Brain microvascular endothelial cell (primary cell): ENCODE measurements at regions not wholly inside any gene's neighbourhood (a gene's known extent, or its start where the extent isn't known, plus 50 kb on each side); places are given as distances from the start of the nearest gene placed in this dataset.

Source experiments
- DNase-seq: peaks from one replicate; pipeline ENCODE4 v3.0.0-alpha.2; 2020
- H3K27ac ChIP-seq: fragments of 250-450 bp; sonication (Bioruptor Pico); 2 replicates; pipeline ENCODE4 v1.5.1; 2020; ENCODE audit warnings: mild to moderate bottlenecking, moderate library complexity
- H3K27me3 ChIP-seq: fragments of 250-450 bp; sonication (Bioruptor Pico); replicated peaks from 2 replicates; pipeline ENCODE4 v1.5.1; 2020; ENCODE audit warnings: mild to moderate bottlenecking
- H3K36me3 ChIP-seq: fragments of 250-450 bp; sonication (Bioruptor Pico); replicated peaks from 2 replicates; pipeline ENCODE4 v1.5.1; 2020; ENCODE audit warnings: mild to moderate bottlenecking
- H3K4me3 ChIP-seq: 2 replicates; pipeline ENCODE4 v1.5.1; 2011; ENCODE audit warnings: low read depth, mild to moderate bottlenecking, control low read depth, low read length, moderate library complexity
- CTCF ChIP-seq: IDR thresholded peaks from 2 replicates; pipeline ENCODE4 v1.5.1; 2011; ENCODE audit warnings: low read depth, mild to moderate bottlenecking, moderate library complexity, low read length, control low read depth, inconsistent platforms; ENCODE audit errors: missing control alignments
- in situ Hi-C: cut with HindIII; loops from 2 replicates; pipeline ENCODE4 v1.10.0; 2017; ENCODE audit warnings: low sequenced_read_pairs, low pct_ligation_motif_present

- no peak for TF ChIP-seq CTCF
- Histone ChIP-seq H3K27ac (peak overlapping the region; percentile 94), H3K4me3 (no peak overlapping the region), H3K27me3 (no peaks in the 10 kb centered on the region), H3K36me3 (no peaks in the 10 kb centered on the region)
- DNase-seq = peak; percentile 59
- in situ Hi-C loops = no loop called here
Observed at GRCh38 chr7:22578007-22578733, 78.2 kb upstream of the STEAP1B start.

GRCh38 chr7:22577470-22578001, 77.5 kb upstream of the STEAP1B start:
- Histone ChIP-seq H3K27ac (peak overlapping the region; percentile 94), H3K4me3 (no peak overlapping the region), H3K36me3 (no peaks in the 10 kb centered on the region), H3K27me3 (no peaks in the 10 kb centered on the region)
- peak; percentile 88 for DNase-seq
- in situ Hi-C loops = no loop called here
- TF ChIP-seq CTCF = no peak

GRCh38 chr7:22576612-22577469, 76.9 kb upstream of the STEAP1B start:
- no peaks in the 10 kb centered on the region for H3K27me3 ChIP-seq
- no peak for DNase-seq
- no peaks in the 10 kb centered on the region for H3K36me3 ChIP-seq
- no peak overlapping the region for H3K4me3 ChIP-seq
- TF ChIP-seq CTCF = no peak
- H3K27ac ChIP-seq = peak overlapping the region; percentile 94
- in situ Hi-C loops = no loop called here

GRCh38 chr7:22574754-22575520, 74.9 kb upstream of the STEAP1B start:
- in situ Hi-C loops = loop anchor here (25.0 kb wide), 2 partner anchors 162 to 487 kb away; partner anchors contain the start of gene IL6
- no peak for TF ChIP-seq CTCF
- Histone ChIP-seq H3K27ac (peak overlapping the region; percentile 26), H3K4me3 (no peak overlapping the region), H3K27me3 (no peaks in the 10 kb centered on the region), H3K36me3 (no peaks in the 10 kb centered on the region)
- DNase-seq = no peak

GRCh38 chr7:22572937-22573336, 72.9 kb upstream of the STEAP1B start:
- Histone ChIP-seq H3K36me3 (no peaks in the 10 kb centered on the region), H3K27ac (peak overlapping the region; percentile 89)
- peak; percentile 93 for DNase-seq

More at GRCh38 chr7:22572937-22573336, 72.9 kb upstream of the STEAP1B start:
- in situ Hi-C loops = loop anchor here (25.0 kb wide), 2 partner anchors 164 to 489 kb away; partner anchors contain the start of gene IL6
- Histone ChIP-seq H3K4me3 (no peak overlapping the region), H3K27me3 (no peaks in the 10 kb centered on the region)
- no peak for TF ChIP-seq CTCF
